ENCODE measurements at regions not wholly inside any gene's neighbourhood (a gene's known extent, or its start where the extent isn't known, plus 50 kb on each side); places are given as distances from the start of the nearest gene placed in this dataset.

DNA sequence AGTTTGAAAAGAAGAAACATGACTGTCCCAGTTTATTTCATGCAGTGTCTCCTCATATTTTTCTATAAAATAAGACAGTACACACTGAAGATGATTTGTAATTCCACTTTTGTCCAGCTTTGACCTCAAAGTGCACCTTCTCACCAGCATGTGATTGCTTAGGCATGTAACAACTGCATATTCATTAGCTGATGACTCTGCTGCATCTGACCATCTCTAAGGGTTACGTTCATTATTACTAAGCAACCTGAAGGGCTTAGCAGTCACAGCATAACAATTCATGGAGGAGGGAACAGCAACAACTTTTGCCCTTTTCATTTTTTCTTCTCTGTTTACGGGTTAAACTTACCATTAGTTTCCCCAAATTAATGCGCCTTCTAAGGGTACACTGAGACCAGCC is 330.6 kb upstream of the PIK3C3 start:
- no peak for DNase-seq (ENCODE audit: low read depth in 3 of 3)

DNA sequence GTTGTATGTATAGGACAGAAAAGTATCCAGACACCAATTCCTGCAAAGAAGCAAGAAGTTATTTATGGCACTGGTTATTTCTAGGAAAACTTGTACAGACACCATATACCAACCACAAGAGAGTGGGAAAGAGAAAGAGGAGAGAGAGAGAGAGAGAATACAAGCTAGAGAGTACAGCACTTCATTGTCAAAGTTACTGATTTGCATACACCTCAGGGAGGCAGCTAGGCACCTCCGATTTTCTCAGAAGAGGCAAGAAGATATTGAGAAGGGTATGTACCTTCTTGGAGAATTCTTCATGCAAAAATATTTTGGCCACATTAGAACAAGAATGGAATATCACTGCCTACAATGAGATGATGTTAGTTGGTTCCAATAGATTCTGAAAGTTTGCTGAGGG is 333.9 kb upstream of the PIK3C3 start:
- DNase-seq (ENCODE audit: low read depth in 3 of 3), result no peak

DNA sequence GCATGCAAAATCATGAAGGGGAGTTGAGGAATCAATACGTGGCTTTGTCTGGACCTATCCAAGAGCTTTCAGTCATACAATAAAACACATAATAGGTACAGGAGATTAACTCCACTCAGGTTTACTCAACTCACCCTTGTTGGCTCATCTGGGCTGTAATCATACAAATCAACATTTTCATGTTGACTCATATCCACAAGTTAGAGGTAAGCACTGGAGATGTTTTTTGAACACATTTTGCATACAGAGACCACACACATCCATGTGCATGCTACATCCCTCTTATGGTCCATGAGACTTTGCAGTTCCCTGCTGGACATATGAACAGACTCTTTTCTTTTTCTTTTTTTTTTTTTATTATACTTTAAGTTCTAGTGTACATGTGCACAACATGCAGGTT is 336.9 kb upstream of the PIK3C3 start:
- DNase-seq (ENCODE audit: low read depth in 3 of 3), result no peak

DNA sequence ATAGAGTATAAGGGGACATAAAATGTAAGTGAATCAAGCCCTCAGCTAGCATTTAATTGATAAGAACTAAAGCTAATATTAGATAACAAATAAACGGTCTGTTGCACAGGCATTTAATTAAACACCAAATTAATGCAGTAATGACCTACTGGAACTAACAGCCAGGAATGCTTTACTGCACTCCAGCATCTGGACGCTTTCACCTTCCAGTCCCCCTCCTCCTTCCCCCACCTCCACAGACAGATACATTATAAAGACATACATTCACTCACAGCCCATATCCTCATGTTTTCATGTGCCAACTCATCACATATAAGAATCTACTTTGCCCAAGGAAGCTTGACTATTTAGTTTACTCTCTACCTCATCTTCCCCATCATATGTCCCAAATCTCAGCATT is 337.4 kb upstream of the PIK3C3 start:
- DNase-seq (ENCODE audit: low read depth in 3 of 3), result no peak

DNA sequence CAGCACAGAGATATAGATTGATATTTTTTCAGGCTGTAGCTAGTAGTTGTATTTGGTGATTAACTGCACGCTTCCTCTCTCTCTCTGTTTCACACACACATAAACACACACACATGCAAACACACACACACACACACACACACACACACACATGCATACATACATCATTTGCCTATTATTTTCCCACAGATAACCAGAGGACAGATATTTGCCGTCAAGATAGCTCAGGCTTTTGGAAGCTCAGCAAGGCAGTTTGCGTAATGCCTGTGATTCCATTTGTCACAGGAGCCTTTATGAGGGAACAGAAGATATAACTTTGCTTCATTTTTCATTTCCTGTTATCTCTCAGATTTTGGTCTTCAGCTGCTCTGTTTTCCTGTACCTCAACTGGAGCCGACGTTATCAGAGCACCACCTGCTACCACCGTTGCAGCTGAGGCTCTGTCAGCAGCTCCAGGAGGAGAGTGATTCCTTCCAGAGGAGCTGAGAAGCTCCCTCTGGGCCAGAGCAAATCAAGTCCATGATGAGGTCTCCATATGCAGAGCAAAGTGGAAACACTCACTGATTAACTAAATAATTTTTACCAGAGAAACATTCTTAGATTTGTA is 341.9 kb upstream of the PIK3C3 start:
- no peak for DNase-seq (ENCODE audit: low read depth in 3 of 3)

DNA sequence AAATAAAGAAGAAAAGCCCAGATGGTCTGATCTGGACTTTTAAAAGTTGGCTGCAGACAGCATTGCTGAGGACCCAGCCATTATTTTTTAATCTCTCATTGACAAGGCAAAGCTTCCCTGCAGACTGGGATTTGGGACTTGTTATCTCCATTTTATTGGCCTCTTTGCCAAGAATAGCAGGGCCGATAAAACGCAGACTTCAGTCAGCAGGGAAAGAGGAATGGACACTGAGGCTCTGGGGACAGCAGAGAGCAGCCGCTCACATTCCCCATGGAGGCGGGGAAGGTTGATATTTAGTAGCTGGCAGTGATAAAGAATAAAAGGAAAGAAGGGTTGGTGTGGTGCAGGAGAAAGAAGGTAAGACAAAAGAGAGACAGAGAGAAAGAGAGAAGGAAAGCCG is 350.1 kb upstream of the PIK3C3 start:
- no peak for DNase-seq (ENCODE audit: low read depth in 3 of 3)

DNA sequence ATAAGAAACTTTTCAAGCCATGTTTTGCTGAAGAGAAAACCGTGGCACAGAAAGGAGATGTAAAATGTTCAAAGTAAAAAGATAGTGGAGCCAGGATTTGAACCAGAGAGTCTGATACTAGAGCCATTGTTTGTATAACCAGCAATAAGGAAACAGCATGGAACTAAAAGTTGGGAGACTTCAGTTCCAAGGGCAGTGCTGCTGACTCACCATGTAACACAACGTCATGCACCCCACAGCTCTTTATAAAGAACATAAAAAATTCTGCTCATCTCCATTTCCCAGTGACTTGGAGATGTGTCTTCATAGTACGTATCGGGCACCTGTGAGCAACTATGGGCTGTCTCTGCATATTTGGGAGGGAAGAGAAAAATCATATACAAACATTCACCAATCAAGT is 353.0 kb upstream of the PIK3C3 start:
- no peak for DNase-seq (ENCODE audit: low read depth in 3 of 3)

DNA sequence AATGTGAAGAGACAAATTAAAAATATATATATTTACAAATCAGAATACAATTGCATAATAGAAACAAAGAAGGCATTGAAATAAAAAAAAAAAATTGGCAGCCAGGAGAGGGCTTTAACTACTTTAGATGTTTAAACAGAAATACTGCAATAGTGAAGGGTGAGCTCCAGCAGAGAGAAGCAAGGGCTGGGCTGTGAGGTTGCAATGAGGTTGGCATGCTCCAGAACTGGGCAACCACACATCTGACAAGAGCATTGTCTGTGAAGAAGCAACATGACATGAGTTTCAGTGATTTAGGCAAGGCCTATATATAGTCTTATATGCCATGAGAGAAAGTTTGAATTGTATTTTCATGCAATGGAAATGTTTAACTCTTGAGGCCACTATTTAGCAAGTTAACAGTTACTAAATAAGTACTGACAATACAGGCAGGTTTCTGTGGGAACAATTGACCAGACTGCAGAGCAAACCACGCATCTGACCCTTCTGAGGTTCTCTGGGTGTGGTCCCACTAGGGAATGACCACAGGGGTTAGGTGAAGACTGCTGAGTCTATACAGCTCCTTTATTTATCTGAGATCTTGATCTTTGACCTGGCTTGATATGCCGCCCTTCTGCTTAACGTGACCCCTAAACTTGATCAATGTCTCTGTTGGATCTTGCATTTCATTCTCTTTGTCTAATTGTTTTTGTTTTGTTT is 354.2 kb upstream of the PIK3C3 start:
- no peak for DNase-seq (ENCODE audit: low read depth in 3 of 3)

DNA sequence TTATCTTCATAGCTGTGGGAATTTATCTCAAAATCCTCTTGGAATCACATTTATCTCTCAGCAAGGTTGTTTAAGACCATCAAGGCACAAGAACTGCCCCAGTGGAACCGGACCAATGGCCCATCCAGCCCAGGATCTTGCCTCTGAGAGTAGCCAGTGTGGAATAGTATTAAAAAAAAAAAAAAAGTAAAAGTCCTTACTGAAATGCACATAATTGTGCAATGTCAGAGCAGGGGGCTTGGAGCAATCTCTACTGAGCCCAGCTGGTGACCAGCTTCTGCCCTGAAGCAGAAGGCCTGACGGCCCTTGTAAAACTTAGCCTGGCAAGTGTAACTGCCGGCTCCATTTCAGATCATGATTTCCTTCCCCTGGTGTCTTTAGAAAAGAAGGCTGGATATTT is 355.6 kb upstream of the PIK3C3 start:
- no peak for DNase-seq (ENCODE audit: low read depth in 3 of 3)

DNA sequence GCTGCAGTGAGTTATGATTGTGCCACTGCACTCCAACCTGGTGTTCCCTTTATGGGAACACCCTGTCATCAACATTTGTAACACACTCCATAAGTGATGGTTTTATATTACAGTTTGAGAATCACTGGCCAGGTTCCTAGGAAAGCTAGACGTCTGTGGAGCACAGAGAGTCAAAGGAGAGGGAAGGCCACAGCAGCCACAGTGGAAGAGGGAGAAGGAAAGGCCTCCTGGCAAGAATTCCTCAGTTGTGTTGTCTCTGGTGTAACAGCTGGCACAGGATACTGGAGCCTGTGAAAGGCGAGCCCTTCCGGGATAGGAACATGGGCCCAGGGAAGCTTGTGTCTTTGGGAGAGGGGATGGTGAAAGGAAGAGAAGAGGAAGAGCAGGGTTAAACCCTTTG is 360.5 kb upstream of the PIK3C3 start:
- no peak for DNase-seq (ENCODE audit: low read depth in 3 of 3)

DNA sequence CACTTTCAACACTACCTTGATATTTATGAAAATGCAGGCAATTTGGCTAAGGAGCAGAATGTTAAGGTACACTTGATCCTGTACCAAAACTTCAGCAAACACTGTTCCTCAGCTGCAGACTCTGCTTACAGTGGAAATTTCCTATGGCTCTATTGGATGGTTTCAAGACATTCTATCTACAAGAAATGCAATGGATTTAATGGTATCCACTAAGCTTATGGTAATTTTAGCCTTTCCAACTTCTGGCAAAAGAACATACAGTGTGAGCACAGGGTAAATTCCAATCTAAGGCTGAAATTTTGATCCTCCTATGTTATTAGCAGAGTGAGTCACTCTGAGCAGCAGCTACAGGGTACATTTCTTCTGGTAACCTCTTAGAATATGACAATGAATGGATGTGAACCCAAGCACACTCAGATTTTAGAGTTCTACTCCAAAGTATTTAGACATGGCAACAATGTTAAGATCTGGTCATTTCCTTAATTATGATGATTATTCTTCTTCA is 361.8 kb upstream of the PIK3C3 start:
- DNase-seq (ENCODE audit: low read depth in 3 of 3), result no peak

DNA sequence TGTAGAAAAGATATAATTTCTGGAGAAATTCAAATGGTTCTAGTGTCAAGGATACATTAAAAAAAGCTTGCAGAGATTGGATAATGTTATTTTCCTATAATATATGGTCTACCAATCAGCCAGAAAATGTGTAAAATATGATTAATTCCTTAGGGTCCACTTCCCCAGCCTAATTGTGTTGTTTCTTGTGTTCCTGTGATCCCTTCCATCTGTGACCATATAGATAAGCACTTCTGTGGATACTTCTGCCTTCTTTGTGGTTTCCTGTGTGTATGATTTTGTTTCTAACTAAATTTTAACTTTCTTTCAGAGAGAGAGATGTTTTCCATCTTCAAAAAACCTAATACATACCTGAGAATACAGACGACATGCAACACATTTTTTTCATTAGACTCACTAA is 367.1 kb upstream of the PIK3C3 start:
- no peak for DNase-seq (ENCODE audit: low read depth in 3 of 3)

DNA sequence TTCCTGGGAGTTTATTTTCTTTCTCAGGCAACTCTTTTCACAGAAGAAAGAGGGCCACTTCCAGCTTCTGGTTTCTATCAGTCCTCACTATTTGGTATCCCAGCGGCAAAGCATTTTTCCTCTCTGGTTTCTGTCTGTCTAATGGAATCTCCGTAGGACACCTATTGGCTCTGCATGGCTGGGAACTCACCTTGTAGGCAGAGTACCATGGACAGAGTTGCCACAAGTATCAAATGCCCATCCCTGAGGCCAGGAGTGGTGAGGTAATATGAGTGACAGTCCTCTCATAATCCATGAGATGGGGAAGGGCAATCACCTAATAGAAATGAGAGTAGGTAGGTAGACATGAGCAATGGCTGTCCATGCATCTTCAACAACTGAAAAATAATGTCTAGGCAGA is 369.5 kb upstream of the PIK3C3 start:
- no peak for DNase-seq (ENCODE audit: low read depth in 3 of 3)

DNA sequence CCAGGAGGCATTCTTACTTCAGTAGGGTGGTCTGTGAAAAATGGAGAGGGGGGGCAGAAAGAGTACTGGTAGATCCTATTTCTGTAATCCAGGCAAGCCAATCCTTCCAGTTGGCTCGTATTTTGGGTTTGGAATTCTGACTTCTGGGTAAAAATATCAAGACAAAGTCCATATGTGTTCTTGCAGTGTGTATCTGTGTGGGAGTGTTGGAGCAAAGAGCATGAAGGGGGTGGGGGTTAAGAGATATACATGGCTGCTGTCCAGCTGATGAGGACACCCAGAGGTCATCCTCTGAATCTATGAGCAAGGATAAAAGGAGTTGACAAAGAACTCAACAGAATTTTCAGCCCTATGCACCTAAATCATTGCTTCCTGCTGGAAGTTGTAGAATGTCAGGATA is 375.8 kb upstream of the PIK3C3 start:
- no peak for DNase-seq (ENCODE audit: low read depth in 3 of 3)

DNA sequence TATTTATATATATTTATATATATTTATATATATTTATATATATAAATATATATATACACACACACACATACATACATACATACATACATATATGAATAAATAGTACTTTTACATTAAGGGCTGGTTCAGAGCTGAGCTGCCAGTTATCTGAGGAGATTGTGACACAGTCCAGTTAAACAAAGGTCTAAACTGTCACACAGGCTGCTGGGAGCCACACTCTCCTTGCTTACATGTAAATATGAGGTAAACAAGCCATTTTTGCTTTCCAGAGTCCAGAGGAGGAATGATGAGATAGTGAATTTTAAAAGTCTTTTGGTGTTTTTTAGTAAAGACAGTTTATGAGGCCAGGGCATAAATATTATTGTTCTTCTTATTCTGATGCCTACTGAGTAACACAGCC is 377.5 kb upstream of the PIK3C3 start:
- no peak for DNase-seq (ENCODE audit: low read depth in 3 of 3)

DNA sequence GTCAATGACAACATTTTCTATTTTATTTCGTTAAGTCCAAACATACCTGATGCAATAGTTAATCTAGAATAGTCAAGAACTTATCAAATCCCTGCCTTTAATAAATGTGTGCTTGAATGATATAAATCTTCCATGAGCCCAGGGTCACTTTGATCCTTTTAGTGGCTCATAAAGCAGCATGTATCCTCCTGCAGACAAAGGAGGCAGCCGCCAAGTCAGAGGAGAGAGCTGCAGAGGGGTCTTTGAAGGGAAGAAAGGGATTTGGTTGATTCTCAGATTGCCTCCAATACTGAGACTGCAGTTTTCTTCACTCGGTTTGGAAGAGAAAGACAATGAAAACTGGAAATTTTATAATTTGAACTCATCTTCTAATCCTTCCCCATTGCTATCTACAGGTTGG is 378.4 kb upstream of the PIK3C3 start:
- no peak for DNase-seq (ENCODE audit: low read depth in 3 of 3)

DNA sequence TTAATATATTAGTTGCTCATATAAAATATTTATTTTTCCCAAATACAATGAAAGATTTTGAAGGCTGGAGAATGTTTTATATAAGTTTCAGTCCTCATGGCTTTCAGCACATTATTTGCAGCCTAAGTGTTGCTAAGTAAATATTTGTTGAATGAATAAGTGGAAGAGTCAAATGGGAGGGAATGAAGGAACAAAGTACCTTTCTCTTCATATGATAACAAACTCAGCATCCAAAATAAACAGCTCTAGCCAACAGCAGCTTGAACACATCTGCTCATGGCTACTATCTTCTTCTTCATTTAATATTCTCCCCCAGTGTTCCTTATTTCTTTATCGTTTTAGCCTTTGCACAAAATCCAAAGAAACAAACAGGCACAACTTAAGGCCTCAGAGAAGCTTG is 385.2 kb upstream of the PIK3C3 start:
- DNase-seq (ENCODE audit: low read depth in 3 of 3), result no peak

DNA sequence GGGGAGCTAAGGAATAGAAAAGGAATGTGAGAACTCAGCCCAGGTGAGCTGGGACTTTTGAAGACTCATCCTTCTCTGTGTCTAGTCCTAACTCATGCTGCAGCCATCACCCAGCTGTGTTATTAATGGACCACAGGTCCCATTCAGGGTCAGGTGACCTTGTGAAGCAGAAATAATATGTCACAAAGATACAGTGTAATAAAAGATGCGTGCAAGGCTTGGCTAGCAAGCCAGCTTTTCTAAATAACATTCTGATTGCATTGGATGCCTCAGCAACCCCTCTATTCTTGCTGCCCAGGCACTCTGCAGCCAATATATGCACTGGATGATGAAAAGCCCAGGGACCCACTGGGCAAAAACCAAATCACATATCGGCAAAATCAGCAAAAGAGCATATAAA is 393.1 kb upstream of the PIK3C3 start:
- no peak for DNase-seq (ENCODE audit: low read depth in 3 of 3)

DNA sequence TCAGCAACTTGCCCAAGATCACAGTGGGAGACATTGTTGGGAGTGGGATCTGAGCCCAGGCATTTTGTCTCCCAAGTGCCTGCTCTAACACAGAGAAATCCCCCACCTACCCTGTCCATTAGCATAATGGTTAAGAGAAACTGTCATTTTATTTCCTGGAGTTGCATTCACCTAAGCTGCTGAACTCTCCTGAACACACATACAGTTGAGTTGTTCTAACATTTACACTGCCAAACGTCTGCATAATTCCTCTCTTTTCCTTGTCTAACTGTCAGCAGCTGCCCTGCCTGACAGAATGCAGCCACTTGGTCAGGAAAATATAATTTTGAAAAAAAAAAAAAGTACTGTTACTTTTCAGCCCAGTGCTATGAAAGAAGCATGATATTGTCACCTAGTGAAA is 396.3 kb upstream of the PIK3C3 start:
- no peak for DNase-seq (ENCODE audit: low read depth in 3 of 3)

DNA sequence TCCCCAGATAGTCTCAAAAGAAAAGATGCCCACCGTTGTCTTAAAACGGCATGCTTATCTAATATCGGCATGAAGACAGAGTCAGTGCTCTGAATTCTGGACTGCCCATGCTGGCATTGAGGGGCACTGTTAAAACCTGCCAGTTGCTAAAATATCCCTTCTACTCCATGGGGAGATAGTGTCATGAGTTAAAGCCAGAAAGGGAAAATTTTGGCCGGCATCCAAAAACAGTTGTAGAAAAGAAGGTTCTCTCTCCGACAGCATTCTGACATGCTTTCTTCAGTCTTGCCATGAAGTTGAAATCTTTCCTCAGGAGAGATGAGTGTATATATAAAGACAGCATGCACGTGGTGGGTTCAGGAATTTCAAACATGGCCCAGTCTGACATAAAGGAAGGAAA is 401.3 kb upstream of the PIK3C3 start:
- DNase-seq (ENCODE audit: low read depth in 3 of 3), result no peak

DNA sequence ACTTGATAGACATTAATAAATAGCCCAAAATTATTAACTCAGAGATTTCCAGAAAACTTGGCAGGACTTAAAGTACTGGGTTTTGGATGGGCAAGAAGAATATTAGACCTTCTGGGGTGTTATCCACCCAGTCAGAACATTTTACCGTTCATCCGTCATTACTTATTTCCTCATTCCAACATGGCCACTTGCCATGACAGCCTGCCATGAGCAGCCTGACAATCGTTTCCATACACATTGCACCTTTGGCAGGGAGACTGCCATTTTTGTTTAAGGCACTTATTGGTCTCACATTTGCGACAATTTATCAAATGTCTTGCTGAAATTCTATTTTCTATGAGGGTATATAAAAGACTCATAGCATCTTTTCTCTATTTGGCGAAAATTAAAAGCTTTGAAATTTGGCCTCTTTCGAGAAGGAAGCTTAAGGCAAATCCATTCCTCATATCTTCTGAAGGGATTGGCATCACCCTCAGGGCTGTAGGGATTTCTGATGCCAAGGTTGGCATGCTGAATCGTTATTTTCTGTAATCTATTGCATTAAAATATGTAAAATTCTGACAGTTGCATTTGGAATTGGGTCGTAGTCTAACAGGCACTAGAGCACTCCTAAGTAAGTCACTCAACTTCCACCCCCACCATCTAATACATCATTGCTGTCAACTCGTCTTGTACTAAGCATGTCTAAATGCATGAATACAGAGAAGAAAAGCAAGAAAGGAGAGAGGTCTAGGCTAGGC is 406.3 kb upstream of the PIK3C3 start:
- DNase-seq (ENCODE audit: low read depth in 3 of 3), result no peak

DNA sequence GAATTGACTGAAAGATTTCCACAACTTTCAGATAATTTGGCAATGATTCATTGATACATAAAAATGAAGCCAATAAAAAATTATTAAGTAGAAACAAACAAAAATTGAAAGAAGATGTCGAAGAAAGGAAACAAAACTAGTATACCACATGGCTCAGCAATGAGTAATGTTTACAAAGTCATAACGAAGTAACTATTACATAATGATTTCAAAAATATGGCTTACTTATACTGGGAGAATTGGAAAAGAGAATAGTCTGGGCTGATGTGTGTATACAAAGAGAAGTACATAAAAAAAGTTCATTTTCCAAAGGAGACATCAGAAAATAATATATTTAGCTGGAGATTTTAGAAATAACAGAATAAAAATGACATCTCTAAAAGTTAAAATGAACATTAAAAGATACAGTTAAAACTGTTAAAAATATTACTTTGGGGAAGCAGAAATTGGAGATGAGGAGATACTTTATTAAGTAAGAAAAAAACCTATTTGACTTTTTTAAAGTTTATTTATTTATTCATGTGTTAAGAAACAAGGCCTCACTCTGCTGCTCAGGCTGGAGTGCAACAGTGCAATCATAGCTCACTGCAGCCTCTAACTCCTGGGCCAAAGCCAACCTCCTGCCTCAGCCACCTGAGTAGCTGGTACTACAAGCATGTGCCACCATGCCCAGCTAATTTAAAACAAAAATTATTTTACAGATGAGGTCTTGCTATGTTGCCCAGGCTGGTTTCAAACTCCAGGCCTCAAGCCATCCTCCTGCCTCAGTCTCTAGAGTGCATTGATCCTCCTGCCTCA is 409.7 kb upstream of the PIK3C3 start:
- no peak for DNase-seq (ENCODE audit: low read depth in 3 of 3)

All from stimulated activated CD4-positive, alpha-beta T cell treated with anti-CD3 and anti-CD28 coated beads, TNF-alpha, amount 100 ng/mL, for 48 hours (primary cell).